ENCODE measurements at regions not wholly inside any gene's neighbourhood (a gene's known extent, or its start where the extent isn't known, plus 50 kb on each side); places are given as distances from the start of the nearest gene placed in this dataset.

DNA sequence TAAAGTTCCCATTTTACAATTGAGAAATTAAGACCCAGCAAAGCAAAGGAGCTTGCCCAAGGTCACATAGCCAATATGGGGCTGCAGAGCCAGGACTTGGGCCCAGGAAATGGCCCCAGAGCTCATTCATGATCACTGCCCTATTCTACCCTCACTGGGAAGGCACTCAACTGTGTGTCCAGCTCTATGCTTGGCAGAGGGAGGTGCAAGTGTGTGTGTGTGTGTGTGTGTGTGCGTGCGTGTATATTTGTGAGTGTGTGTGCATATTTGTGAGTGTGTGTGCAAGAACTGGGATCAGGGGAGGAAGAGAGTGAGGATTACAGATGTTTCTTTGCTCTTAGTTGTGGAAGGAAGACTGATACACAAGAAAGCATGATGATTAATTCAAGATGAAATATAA lies 151.2 kb upstream of the CRY1 start:
- no peak overlapping the region for H2AFZ ChIP-seq
- no peak overlapping the region for H3K4me2 ChIP-seq (ENCODE audit: low read length)
- no peak overlapping the region for H3K27ac ChIP-seq
- peaks cover 12% of the 10 kb centered on the region for H3K4me1 ChIP-seq
- no peak for TF ChIP-seq CTCF (IDR thresholded peaks at IDR 0.05)
- H3K9ac ChIP-seq, result no peak overlapping the region
- no peaks in the 10 kb centered on the region for H3K79me2 ChIP-seq
- H3K9me3 ChIP-seq (ENCODE audit: control insufficient read depth, low read length), result no peaks in the 10 kb centered on the region
- no peaks in the 10 kb centered on the region for H3K27me3 ChIP-seq (ENCODE audit: control insufficient read depth, insufficient read depth, low read length)
- H3K4me3 ChIP-seq (ENCODE audit: low read depth, low read length), result no peak overlapping the region
- H3K36me3 ChIP-seq (ENCODE audit: control insufficient read depth, insufficient read depth, low read length), result no peaks in the 10 kb centered on the region

GRCh38 chr12:107247650-107248049 lies 154.3 kb upstream of the CRY1 start:
- no peak overlapping the region for H2AFZ ChIP-seq
- no peaks in the 10 kb centered on the region for H3K9me3 ChIP-seq (ENCODE audit: control insufficient read depth, low read length)
- no peak for TF ChIP-seq CTCF (IDR thresholded peaks at IDR 0.05)
- no peak overlapping the region for H3K4me3 ChIP-seq (ENCODE audit: low read depth, low read length)
- H3K9ac ChIP-seq, result no peak overlapping the region
- H3K36me3 ChIP-seq (ENCODE audit: control insufficient read depth, insufficient read depth, low read length), result no peaks in the 10 kb centered on the region
- no peak overlapping the region for H3K4me2 ChIP-seq (ENCODE audit: low read length)
- no peaks in the 10 kb centered on the region for H3K27me3 ChIP-seq (ENCODE audit: control insufficient read depth, insufficient read depth, low read length)
- peaks cover 6% of the 10 kb centered on the region for H3K4me1 ChIP-seq
- no peaks in the 10 kb centered on the region for H3K79me2 ChIP-seq
- no peak overlapping the region for H3K27ac ChIP-seq

DNA sequence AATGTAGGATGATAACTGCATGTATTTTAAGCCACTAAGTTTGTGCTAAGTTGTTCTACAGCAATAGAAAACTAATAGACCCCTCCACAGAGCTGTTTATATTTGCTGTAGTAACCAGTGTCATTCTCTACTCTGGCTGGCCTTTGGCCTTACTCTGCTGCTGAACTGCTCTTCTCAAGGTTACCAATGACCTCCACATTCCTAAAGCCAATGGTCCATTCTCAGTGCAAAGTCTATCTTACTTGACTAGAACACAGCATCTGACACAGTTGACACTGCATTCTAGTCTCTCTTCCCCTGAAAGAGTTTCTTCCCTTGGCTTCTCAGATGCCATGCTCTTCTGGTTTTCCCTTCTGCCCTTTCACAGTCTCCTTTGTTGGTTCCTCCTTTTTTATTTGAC lies 154.8 kb upstream of the CRY1 start:
- Histone ChIP-seq H3K36me3 (ENCODE audit: control insufficient read depth, insufficient read depth, low read length) (no peaks in the 10 kb centered on the region), H3K4me3 (ENCODE audit: low read depth, low read length) (no peak overlapping the region), H3K9ac (no peak overlapping the region), H3K27me3 (ENCODE audit: control insufficient read depth, insufficient read depth, low read length) (no peaks in the 10 kb centered on the region), H3K4me2 (ENCODE audit: low read length) (no peak overlapping the region), H3K79me2 (no peaks in the 10 kb centered on the region), H3K9me3 (ENCODE audit: control insufficient read depth, low read length) (no peaks in the 10 kb centered on the region), H2AFZ (no peak overlapping the region), H3K27ac (no peak overlapping the region), H3K4me1 (peaks cover 5% of the 10 kb centered on the region)
- no peak for TF ChIP-seq CTCF (IDR thresholded peaks at IDR 0.05)

DNA sequence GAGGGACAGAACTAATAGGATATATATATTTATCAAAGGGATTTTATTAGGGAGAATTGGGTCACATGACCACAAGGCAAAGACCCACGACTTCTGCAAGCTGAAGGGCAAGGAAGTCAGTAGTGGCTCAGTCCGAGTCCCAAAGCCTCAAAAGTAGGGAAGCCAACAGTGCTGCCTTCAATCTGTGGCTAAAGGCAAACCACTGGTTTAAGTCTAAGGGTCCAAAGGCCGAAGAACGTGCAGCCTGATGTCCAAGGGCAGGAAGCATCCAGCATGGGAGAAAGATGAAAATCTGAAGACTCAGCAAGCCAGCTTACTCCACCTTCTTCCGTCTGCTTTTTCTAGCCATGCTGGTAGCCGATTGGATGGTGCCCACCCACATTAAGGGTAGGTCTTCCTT lies 157.9 kb upstream of the CRY1 start:
- Histone ChIP-seq H3K4me2 (ENCODE audit: low read length) (no peak overlapping the region), H3K9me3 (ENCODE audit: control insufficient read depth, low read length) (no peaks in the 10 kb centered on the region), H3K27me3 (ENCODE audit: control insufficient read depth, insufficient read depth, low read length) (no peaks in the 10 kb centered on the region), H3K27ac (no peak overlapping the region), H2AFZ (no peak overlapping the region), H3K4me3 (ENCODE audit: low read depth, low read length) (no peak overlapping the region), H3K79me2 (no peaks in the 10 kb centered on the region), H3K36me3 (ENCODE audit: control insufficient read depth, insufficient read depth, low read length) (no peaks in the 10 kb centered on the region), H3K9ac (no peak overlapping the region), H3K4me1 (no peaks in the 10 kb centered on the region)
- TF ChIP-seq CTCF (IDR thresholded peaks at IDR 0.05), result no peak

GRCh38 chr12:107253361-107253760 lies 160.0 kb upstream of the CRY1 start:
- no peak overlapping the region for H2AFZ ChIP-seq
- H3K27ac ChIP-seq, result no peak overlapping the region
- H3K27me3 ChIP-seq (ENCODE audit: control insufficient read depth, insufficient read depth, low read length), result no peaks in the 10 kb centered on the region
- no peaks in the 10 kb centered on the region for H3K9me3 ChIP-seq (ENCODE audit: control insufficient read depth, low read length)
- no peaks in the 10 kb centered on the region for H3K36me3 ChIP-seq (ENCODE audit: control insufficient read depth, insufficient read depth, low read length)
- no peaks in the 10 kb centered on the region for H3K4me1 ChIP-seq
- H3K4me3 ChIP-seq (ENCODE audit: low read depth, low read length), result no peak overlapping the region
- no peak overlapping the region for H3K9ac ChIP-seq
- H3K79me2 ChIP-seq, result no peaks in the 10 kb centered on the region
- no peak for TF ChIP-seq CTCF (IDR thresholded peaks at IDR 0.05)
- no peak overlapping the region for H3K4me2 ChIP-seq (ENCODE audit: low read length)
